Esophagus squamous epithelium (tissue), 4 donors: ENCODE measurements at regions not wholly inside any gene's neighbourhood (a gene's known extent, or its start where the extent isn't known, plus 50 kb on each side); places are given as distances from the start of the nearest gene placed in this dataset.

Experiments
- POLR2A ChIP-seq, 4 donors: fragments of 450-650 bp; IDR thresholded peaks; one replicate each; pipeline ENCODE4 v1.6.1; 2017; ENCODE audit warnings: antibody characterized with exemption in 4 of 4, mild to moderate bottlenecking in 4 of 4, moderate library complexity in 3 of 4
- TF ChIP-seq, protein P1 (sequence below), 6 experiments: fragments of 450-650 bp in 4 of 6; fragments of 200-600 bp in 2 of 6; sonication (generic) in 2 of 6; IDR thresholded peaks; one replicate each; pipeline ENCODE4 v1.5.1; 2016 to 2019; ENCODE audit warnings: antibody characterized with exemption in 6 of 6, mild to moderate bottlenecking in 4 of 6, moderate library complexity in 4 of 6

DNA sequence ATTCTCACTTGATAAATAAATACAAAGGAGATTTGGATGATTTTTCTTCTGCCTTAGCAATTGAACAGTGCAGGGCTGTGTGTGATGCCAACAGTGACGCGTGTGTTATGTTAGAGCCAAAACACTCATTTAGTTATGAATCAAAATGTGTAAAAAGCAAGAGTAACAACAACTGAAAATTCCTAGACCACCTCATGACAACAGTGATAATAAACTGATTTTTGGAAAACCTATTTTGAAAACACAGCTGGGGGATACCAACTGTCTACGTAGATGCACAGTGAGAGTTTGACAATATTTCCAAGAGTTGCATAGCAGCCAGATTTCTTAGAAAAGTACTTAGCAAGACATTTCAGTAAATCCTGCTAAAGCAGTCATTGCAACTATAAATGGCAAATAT, 323.9 kb downstream of the GALR1 start:
- TF ChIP-seq, protein P1, sequence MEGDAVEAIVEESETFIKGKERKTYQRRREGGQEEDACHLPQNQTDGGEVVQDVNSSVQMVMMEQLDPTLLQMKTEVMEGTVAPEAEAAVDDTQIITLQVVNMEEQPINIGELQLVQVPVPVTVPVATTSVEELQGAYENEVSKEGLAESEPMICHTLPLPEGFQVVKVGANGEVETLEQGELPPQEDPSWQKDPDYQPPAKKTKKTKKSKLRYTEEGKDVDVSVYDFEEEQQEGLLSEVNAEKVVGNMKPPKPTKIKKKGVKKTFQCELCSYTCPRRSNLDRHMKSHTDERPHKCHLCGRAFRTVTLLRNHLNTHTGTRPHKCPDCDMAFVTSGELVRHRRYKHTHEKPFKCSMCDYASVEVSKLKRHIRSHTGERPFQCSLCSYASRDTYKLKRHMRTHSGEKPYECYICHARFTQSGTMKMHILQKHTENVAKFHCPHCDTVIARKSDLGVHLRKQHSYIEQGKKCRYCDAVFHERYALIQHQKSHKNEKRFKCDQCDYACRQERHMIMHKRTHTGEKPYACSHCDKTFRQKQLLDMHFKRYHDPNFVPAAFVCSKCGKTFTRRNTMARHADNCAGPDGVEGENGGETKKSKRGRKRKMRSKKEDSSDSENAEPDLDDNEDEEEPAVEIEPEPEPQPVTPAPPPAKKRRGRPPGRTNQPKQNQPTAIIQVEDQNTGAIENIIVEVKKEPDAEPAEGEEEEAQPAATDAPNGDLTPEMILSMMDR (IDR thresholded peaks at IDR 0.05), result no peak
- no peak for TF ChIP-seq POLR2A (IDR thresholded peaks at IDR 0.05)
